ENCODE measurements at regions not wholly inside any gene's neighbourhood (a gene's known extent, or its start where the extent isn't known, plus 50 kb on each side); places are given as distances from the start of the nearest gene placed in this dataset.

DNA sequence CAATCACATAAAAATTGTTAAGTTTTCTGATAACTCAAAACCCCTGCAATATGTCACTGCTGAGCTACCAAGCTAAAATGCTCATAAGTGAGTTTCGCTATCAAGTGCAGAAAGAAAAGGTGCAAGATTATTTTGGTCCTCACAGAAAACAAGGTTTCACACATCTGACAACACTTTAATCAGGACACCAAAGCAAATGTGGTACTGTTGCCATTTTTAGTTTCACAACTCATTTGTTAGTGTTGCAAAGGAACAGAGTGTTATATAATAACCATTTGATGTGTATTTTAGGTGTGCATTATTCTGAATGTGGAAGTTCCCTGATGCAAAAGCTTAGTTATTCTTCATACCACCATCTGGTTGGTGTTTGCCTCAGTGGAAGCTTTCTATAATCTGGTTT is 956.2 kb downstream of the DSC3 start:
- no peak for DNase-seq (ENCODE audit: low read depth in 2 of 2)

DNA sequence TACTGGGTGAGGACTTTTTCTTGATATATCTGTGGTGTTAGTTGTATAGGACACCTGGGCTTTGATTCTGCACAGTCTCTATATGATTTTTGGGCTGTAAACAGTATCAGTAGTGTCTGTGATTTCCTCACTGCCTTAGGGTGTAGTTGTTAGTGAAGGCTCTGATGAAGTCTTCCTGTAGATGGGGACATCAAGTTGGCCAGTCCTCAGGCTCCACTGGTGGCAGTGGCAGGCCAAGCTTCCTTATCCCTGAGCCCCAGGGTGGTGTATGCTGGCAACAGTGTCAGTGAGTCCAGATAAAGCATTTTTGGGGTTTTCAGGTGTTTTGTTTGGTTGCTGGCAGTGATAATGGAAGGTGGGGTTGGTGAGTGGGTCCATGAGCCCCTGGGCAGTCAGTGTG is 961.4 kb downstream of the DSC3 start:
- DNase-seq (ENCODE audit: low read depth in 2 of 2): no peak

DNA sequence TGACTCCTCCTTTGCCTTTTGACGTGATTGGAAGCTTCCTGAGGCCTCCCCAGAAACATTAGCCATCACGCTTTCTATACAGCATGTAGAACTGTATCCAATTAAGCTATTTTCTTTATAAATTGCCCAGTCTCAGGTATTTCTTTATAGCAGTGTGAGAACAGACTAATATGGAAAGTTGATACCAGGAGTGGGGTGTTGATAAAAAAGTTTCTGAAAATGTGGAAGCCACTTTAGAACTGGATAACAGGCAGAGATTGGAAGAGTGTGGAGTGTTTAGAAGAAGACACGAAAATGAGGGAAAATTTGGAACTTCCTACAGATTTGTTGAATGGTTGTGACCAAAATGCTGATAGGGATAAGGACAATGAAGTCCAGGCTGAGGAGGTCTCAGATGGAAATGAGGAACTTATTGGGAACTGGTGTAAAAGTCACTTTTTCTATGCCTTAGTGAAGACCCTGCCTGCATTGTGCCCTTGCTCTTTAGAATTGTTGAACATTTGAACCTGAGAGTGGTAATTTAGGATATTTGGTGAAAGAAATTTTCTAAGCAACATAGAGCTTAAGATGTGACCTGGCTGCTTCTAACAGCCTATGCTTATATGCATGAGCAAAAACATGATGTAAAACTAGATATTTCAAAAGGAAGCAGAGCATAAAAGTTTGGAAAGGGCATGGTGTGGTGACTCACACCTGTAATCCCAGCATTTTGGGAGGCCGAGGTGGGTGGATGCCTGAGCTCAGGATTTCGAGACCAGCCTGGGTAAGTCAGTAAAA is 969.7 kb downstream of the DSC3 start:
- no peak for DNase-seq (ENCODE audit: low read depth in 2 of 2)

DNA sequence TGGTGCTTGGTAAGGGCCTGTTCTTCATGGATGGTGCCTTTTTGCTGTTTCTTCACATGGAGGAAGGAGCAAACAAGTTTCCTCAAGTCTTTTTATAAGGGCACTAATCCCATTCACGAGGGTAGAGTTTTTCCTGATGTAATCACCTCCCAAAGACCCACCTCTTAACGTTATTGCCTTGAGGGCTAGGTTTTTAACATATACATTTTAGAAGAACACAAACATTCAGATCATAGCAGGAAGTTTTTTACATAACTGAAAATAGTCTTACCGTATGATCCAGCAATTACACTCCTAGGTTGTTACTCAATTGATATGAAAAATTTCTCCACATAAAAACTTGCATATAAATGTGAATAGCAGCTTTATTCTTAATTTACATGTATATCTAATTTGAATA is 976.3 kb downstream of the DSC3 start:
- DNase-seq (ENCODE audit: low read depth in 2 of 2): no peak

- DNase-seq (ENCODE audit: low read depth in 2 of 2): no peak
Measured at GRCh38 chr18:30057398-30057797, 985.1 kb downstream of the DSC3 start.

DNA sequence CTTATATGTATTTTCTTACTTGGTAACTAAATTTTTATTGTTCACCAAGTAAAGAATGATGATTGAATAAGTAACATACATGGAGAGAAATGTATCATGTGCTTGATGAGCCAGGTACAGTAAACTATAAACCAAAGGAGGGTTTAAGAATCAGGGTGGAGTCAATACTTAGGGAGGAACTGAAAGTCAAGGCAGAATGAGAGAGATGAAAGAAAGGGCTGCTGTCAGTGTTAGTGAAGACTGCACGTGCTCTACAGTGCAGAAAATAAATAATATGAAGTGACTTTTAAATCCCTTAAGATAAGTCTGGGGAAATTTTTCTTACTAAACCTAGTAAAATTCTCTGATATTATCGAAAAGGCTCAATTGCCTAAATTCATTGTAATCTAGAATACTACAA is 986.0 kb downstream of the DSC3 start:
- DNase-seq (ENCODE audit: low read depth in 2 of 2): no peak

DNA sequence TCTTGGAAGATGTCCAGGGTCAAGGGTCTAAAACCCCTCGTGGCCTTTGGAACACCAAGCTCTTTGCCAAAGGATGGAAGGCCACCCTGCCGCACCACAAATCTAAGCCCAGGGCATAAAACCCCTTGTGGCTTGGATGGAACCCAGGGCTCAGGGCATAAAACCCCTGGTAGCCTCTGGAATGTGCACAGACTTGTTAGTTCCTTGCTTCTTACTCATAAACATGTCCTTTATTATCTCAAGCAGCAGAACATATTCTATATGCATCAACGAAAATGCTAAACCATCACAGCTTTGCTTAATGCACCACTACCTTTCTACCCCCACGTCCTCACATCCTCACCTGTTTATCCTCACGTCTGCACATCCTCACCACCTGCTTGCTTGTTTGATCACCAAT is 998.0 kb downstream of the DSC3 start:
- DNase-seq (ENCODE audit: low read depth in 2 of 2): no peak

GRCh38 chr18:30039201-30039600 is 1003.3 kb downstream of the DSC3 start:
- DNase-seq (ENCODE audit: low read depth in 2 of 2): no peak

- no peak for DNase-seq (ENCODE audit: low read depth in 2 of 2)
Measured at GRCh38 chr18:30034818-30035217, 1007.7 kb downstream of the DSC3 start.

DNA sequence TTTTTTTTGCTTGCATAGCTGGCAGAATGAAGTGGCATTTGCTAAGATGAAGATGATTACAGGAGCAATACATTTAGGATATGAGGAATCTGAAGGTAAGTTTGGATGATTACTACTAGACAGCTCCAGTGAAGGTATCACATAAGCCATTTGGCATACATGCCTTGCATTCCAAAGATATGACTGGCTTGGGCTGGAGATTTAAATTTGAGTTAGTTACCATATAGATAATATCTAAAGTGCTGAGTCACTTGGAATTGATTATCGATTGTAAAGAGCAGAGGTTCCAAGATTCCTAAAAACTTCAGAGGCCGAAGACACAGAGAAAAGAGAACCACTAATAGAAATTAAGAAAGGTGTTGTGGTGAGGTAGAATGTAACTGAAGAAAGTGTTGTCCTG is 1026.4 kb downstream of the DSC3 start:
- no peak for DNase-seq (ENCODE audit: low read depth in 2 of 2)

GRCh38 chr18:30004965-30005364 is 1037.6 kb downstream of the DSC3 start:
- no peak for DNase-seq (ENCODE audit: low read depth in 2 of 2)

DNA sequence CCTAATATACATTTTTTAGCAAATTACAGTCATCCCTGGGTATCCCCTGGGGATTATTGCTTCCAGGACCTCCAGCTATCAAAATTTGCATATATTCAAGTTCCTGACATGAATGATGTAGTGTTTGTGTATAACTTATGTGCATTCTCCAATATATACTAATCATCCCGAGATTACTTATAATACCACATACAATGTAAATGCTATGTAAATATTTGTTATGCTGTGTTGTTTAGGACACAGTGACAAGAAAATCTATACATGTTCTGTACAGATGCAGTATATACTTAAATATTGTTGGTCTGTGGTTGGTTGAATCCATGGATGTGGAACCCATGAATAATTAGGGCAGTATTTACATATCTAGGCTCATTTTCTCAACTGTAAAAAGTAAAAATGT is 1060.3 kb downstream of the DSC3 start:
- no peak for DNase-seq (ENCODE audit: low read depth in 2 of 2)

DNA sequence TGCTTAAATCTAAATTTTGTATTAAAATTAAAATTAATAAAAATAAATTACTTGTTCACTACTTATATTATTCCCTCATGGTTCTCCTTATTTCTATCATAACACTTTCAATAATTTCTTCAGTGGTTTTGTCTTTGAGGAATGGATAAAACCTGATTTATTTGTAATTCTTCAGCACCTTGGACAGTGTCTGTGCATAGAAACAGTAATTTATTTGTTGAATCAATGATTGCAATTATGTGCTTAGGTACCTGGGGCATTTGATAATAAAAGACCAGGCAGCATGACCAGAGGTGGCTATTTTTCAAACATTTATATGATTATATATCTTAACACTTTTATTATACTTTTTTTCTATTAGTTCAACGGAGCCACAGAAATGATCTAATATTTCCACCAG is 1062.7 kb downstream of the DSC3 start:
- DNase-seq (ENCODE audit: low read depth in 2 of 2): no peak

DNA sequence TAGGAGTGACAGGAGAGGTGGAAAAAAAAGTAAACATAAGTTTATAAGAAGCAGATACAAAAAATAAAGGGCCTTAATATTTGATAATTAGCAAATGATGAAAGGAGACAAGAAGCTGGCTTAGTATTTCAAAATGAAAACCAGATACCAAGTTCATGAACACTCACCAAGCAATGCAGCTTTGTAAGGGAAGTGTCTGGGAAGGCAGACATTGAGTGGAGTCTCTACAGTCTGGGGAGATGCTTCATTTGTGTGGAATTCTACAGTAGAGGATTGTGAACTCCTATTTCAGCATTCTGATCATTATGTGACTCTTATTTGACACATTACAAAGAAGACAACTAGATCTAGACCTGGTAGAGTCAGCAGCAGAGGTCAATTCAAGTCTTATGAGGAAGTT is 1072.7 kb downstream of the DSC3 start:
- no peak for DNase-seq (ENCODE audit: low read depth in 2 of 2)

GRCh38 chr18:29962579-29962978 is 1080.0 kb downstream of the DSC3 start:
- no peak for DNase-seq (ENCODE audit: low read depth in 2 of 2)

GRCh38 chr18:29960539-29960938 is 1082.0 kb downstream of the DSC3 start:
- no peak for DNase-seq (ENCODE audit: low read depth in 2 of 2)

DNA sequence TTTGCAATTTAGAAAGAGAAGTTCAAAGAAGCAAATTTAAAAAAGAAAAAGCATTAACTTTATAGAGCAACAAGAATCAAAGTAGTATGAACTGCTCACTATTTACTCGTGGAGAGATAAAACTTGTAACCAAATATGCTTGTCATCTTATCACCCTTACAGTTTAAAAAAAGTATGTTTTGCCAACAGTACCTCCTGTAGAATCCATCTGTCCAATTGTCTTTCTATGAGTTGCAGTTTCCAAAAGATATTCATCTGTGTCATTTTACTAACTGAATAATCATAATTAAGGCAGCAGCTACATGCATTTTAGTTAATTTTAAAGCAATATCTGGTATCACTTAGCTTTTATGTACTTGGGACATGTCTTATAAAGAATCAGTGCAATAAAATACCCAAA is 1112.3 kb downstream of the DSC3 start:
- no peak for DNase-seq (ENCODE audit: low read depth in 2 of 2)

DNA sequence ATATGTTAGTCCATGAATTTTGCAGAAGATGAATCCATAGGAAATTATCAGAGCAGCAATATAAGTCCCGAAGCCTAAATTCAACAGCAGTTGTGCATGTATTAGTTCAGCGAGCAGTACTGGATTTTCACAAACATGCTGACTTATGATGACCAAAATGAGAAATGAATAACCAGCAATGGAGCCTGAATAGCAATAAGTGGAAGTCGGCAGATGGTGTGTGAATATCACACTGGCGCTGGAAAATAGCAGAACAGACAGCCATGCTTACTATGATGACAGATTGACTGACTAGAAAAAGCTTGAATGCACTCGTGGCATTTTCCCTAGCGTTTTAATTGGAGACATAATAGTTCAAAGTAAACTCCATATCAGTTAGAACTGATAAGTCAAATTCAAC is 1114.5 kb downstream of the DSC3 start:
- no peak for DNase-seq (ENCODE audit: low read depth in 2 of 2)

DNA sequence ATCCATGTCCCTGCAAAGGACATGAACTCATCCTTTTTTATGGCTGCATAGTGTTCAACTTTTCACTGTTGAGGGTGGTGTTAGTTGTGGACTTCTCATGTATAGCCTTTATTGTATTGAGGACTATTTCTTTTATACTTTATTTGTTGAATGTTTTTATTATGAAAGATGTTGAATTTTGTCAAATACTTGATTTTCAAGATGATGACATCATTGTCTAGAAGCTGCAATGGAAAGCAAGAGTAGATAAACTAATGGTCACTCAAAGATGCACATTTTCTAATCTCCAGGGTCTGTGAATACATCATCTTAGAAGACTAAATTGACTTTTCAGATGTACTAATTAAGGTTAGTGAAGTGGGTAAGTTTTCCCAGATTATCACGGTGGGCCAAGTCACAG is 1117.0 kb downstream of the DSC3 start:
- DNase-seq (ENCODE audit: low read depth in 2 of 2): no peak

- no peak for DNase-seq (ENCODE audit: low read depth in 2 of 2)
Measured at GRCh38 chr18:29912351-29912750, 1130.2 kb downstream of the DSC3 start.

DNA sequence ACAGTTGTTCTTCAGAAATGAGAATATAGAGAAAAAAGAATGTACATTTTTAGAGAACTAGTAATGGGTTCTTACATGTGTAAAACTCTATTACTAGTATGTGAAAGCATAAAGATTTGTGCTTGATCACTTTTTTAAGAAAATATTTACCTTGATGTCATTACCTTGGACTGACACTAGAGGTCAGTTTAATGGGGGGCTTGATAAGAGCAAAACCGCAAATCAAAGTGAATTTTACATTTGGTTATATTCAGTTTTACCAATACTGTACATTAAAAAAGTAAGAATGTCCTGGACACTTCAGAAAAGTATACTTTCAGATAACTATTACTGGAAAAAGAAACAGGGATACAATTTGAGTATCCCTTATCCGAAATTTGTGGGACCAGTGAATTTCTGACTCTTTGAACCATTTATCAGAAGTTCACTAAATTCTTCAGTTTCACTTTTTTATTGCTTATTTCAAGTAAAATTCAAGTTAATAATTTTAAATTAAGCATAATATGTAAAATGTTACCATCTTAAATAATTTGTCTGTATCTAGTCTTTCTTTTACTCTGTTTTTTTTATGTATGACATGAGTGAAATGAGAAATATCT is 1149.5 kb downstream of the DSC3 start:
- DNase-seq (ENCODE audit: low read depth in 2 of 2): no peak

DNA sequence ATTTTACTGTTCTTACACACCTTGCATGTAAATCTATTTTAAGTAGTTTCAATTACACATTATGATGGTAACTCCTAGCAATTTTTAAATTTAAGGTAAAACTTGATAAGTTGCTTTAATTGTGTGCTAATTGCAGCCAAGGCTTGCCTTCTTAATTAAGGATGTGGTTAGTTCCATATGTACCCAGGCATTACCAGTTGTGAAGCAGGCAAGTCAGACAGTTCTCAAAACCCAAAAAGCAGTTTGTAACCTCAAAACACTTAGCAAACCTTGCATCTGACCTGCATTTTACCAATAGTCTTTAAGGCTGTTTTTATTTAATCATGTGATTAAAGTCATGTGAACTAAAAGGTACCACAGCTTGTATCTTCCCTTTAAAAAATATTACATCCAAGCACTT is 1159.4 kb downstream of the DSC3 start:
- DNase-seq (ENCODE audit: low read depth in 2 of 2): no peak

DNA sequence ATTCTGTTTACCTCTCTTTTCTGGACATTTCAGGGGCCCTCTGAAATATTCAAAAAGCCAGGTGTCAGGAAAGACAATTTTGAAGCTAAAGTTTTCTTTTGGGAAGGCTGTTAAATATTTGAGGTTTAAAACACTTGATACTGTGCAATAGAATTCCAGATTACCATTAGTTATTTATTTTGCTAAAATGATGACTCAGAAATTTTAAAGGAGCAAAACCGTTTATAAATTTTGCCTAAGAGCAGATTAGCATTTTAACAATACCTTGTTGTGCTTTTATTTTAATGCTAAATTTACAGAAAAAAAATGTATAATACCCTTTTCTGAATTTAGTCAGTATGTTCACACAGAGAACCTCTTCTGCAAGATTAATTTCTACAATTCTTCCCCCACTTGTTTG is 1159.9 kb downstream of the DSC3 start:
- no peak for DNase-seq (ENCODE audit: low read depth in 2 of 2)

GRCh38 chr18:29879763-29880162 is 1162.8 kb downstream of the DSC3 start:
- no peak for DNase-seq (ENCODE audit: low read depth in 2 of 2)
